Osteoblast (primary cell): ENCODE measurements at regions not wholly inside any gene's neighbourhood (a gene's known extent, or its start where the extent isn't known, plus 50 kb on each side); places are given as distances from the start of the nearest gene placed in this dataset.

Experiments used
- DNase-seq: peaks from one replicate; pipeline ENCODE4 v3.0.0; 2011; ENCODE audit warnings: low spot score, mixed read lengths; ENCODE audit not compliant: insufficient read length; ENCODE audit errors: missing footprints
- H2AFZ ChIP-seq: 2 replicates; pipeline ENCODE4 v1.6.0; 2011; ENCODE audit warnings: mild to moderate bottlenecking, low read length
- H3K27ac ChIP-seq: 2 replicates; pipeline ENCODE4 v1.5.1; 2011; ENCODE audit warnings: mild to moderate bottlenecking, low read depth, low read length, moderate library complexity
- H3K27me3 ChIP-seq: 2 replicates; pipeline ENCODE4 v1.6.0; 2012; ENCODE audit warnings: mild to moderate bottlenecking, control low read depth, inconsistent platforms, low read length, moderate library complexity; ENCODE audit not compliant: insufficient read depth
- H3K36me3 ChIP-seq: 2 replicates; pipeline ENCODE4 v1.5.1; 2011; ENCODE audit warnings: mild to moderate bottlenecking, low read length, control low read depth, moderate library complexity; ENCODE audit not compliant: insufficient read depth
- H3K4me1 ChIP-seq: 2 replicates; pipeline ENCODE4 v1.5.1; 2011; ENCODE audit warnings: mild to moderate bottlenecking, low read length, control low read depth, moderate library complexity; ENCODE audit not compliant: insufficient read depth
- H3K4me2 ChIP-seq: 2 replicates; pipeline ENCODE4 v1.6.0; 2011; ENCODE audit warnings: mild to moderate bottlenecking, low read length; ENCODE audit not compliant: insufficient read depth
- H3K4me3 ChIP-seq: fragments of 200-600 bp; sonication (generic); 3 replicates; pipeline ENCODE4 v1.5.1; 2012; ENCODE audit warnings: mild to moderate bottlenecking, low read length, inconsistent platforms; ENCODE audit not compliant: insufficient read depth
- H3K79me2 ChIP-seq: 2 replicates; pipeline ENCODE4 v1.6.0; 2012; ENCODE audit warnings: mild to moderate bottlenecking, low read length, control low read depth, inconsistent platforms; ENCODE audit not compliant: insufficient read depth
- H3K9me3 ChIP-seq: 2 replicates; pipeline ENCODE4 v1.5.1; 2011; ENCODE audit warnings: low read depth, low read length, control low read depth
- H4K20me1 ChIP-seq: 2 replicates; pipeline ENCODE4 v1.6.0; 2012; ENCODE audit warnings: mild to moderate bottlenecking, low read length, control low read depth; ENCODE audit not compliant: insufficient read depth
- CTCF ChIP-seq: IDR thresholded peaks from 2 replicates; pipeline ENCODE4 v1.5.1; 2011; ENCODE audit warnings: mild to moderate bottlenecking, low read depth, low read length, moderate library complexity; ENCODE audit errors: extremely low read depth

- H3K36me3 ChIP-seq: no peaks in the 10 kb centered on the region
- H4K20me1 ChIP-seq: no peaks in the 10 kb centered on the region
- TF ChIP-seq CTCF: no peak
- H3K4me1 ChIP-seq: no peaks in the 10 kb centered on the region
- no peaks in the 10 kb centered on the region for H3K9me3 ChIP-seq
- H3K27ac ChIP-seq: no peak overlapping the region
- DNase-seq: no peak
- H3K27me3 ChIP-seq: no peaks in the 10 kb centered on the region
- H2AFZ ChIP-seq: no peak overlapping the region
- H3K4me3 ChIP-seq: no peak overlapping the region
- no peak overlapping the region for H3K4me2 ChIP-seq
- H3K79me2 ChIP-seq: no peaks in the 10 kb centered on the region
Measured at GRCh38 chr10:128540128-128540762, 414.0 kb upstream of the MKI67 start.

GRCh38 chr10:128540781-128541761, 414.8 kb upstream of the MKI67 start:
- Histone ChIP-seq H4K20me1 (no peaks in the 10 kb centered on the region), H3K36me3 (no peaks in the 10 kb centered on the region), H3K4me2 (no peak overlapping the region), H3K4me1 (no peaks in the 10 kb centered on the region), H3K27ac (no peak overlapping the region), H2AFZ (no peak overlapping the region), H3K79me2 (no peaks in the 10 kb centered on the region), H3K27me3 (no peaks in the 10 kb centered on the region), H3K4me3 (no peak overlapping the region), H3K9me3 (no peaks in the 10 kb centered on the region)
- TF ChIP-seq CTCF: no peak
- DNase-seq: no peak

- H3K9me3 ChIP-seq: no peaks in the 10 kb centered on the region
- H3K4me2 ChIP-seq: no peak overlapping the region
- H3K27me3 ChIP-seq: no peaks in the 10 kb centered on the region
- DNase-seq: no peak
- H4K20me1 ChIP-seq: no peaks in the 10 kb centered on the region
- no peaks in the 10 kb centered on the region for H3K36me3 ChIP-seq
- TF ChIP-seq CTCF: no peak
- no peak overlapping the region for H3K4me3 ChIP-seq
- H2AFZ ChIP-seq: no peak overlapping the region
- no peak overlapping the region for H3K27ac ChIP-seq
- no peaks in the 10 kb centered on the region for H3K4me1 ChIP-seq
- H3K79me2 ChIP-seq: no peaks in the 10 kb centered on the region
Measured at GRCh38 chr10:128541926-128542475, 415.8 kb upstream of the MKI67 start.

GRCh38 chr10:128542659-128543058, 416.4 kb upstream of the MKI67 start:
- Histone ChIP-seq H3K27me3 (no peaks in the 10 kb centered on the region), H3K9me3 (no peaks in the 10 kb centered on the region), H4K20me1 (no peaks in the 10 kb centered on the region), H3K36me3 (no peaks in the 10 kb centered on the region), H3K79me2 (no peaks in the 10 kb centered on the region), H3K27ac (no peak overlapping the region), H3K4me3 (no peak overlapping the region), H3K4me1 (no peaks in the 10 kb centered on the region), H3K4me2 (no peak overlapping the region), H2AFZ (no peak overlapping the region)
- TF ChIP-seq CTCF: no peak
- no peak for DNase-seq
